NOMO-1 (cell line): ENCODE measurements at regions not wholly inside any gene's neighbourhood (a gene's known extent, or its start where the extent isn't known, plus 50 kb on each side); places are given as distances from the start of the nearest gene placed in this dataset.
"Not testable (repeated sequence)": the region's sequence is repeated elsewhere in the genome, so short reads cannot be mapped to it uniquely, and the experiment has no call there.

Experiments
- DNase-seq, 2 experiments: peaks; one replicate each; lab custom pipeline; 2025; ENCODE audit not compliant: unreplicated experiment in 2 of 2; lab: John Stamatoyannopoulos, UW

DNA sequence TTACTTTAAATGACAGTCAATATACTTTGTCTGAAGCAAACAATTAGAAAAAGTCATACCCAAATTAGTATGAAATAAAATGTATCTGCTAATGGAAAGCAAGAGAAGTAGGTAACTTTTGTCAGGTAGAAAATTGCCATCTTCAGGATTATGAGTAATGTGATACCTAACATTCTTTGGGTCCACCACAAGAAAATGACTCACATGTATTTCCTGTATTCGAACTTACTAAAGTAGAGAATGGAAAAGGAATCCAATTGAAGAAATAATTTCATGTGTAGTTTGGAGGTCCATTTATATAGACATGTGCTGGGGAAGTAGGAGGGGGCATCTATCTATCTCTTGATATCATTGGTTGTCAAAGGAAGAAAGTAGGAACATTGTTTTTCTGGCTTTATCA lies 636.2 kb upstream of the CHAC2 start:
- DNase-seq = no peak

DNA sequence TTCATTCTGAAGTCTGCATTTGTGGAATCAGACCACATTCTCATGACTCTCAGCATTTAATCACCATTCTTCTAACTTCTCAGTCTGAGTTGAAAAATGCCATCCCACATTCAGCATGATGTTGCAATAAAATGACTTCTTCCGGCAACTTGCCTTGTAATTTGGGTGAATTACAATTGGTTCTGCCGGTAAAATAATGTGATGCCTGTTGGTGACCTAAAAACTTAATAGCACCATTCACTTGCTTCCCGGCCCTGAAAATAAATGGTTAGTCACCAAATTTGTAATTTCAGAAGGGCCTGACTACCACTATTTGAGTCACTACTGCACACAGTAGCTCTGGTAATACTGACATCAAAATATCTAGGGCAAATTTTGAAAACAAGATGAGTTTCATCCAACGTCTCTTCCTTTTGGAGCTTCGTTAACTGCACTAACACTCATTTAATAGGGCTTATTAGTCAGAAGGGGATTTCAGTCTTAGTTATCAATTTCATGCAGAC lies 637.1 kb upstream of the CHAC2 start:
- no peak for DNase-seq

DNA sequence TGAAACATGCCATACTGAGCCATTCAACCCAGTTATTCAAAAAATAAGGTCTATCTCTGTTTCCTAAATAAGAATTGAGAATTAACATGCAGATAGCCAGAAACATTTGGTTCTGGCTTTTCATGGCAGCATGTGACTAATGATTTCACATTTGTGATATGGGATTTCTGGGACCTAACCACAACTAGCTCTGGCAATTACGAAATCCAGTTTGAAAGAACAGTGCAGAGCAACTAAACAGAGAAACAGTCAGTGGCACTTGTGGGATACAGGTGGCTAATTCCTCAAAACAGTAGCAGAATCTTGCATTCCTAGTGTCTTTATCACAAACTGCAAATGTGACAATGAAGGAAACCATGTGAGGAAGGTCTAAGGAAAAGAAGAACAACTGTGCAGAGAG lies 637.8 kb upstream of the CHAC2 start:
- DNase-seq = no peak

DNA sequence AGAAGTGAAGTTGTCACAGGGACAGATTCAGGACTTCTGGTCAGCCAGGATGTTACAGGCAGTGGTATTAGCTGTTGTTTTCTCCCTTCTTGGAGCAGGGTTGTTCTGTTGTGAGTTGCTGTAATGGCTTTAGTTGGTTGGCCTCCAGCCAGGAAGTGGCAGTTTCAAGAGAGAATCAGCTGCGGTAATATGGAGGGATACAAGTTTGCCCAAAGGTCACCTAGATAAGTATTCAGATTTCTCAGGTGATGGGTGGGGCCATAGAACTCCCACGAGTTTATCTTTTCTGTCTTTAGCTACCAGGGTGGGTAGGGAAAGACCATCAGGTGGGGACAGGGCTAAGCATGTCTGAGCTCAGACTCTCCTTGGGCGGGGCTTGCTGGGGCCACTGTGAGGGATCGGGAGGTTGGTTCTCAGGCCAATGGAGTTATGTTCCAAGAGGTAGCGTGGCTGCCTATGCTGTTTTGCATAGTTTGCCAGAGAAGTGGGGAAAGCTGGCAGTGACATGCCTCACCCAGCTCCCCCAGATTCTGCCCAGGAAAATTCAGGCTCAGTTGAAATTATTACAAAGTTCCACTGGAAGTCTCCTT lies 640.4 kb upstream of the CHAC2 start:
- DNase-seq = no peak

DNA sequence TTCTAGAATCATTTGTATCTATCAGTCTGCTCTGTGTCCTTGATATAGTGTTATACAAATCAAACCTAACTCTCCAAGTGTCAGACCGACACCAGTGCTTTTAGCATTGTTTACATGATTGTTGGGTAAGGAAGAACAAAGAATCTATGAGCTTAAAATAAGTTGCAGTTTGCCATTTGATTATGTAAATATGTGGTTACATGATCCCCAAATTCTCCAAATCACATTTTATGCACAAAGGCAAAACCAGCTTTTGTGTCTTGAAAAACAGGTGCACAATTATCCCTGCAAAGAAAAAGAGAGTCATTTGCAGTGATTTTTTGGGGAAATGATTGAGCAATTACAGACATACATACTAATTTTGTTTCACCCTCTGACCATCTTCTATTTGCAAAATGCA lies 652.6 kb upstream of the CHAC2 start:
- no peak for DNase-seq

DNA sequence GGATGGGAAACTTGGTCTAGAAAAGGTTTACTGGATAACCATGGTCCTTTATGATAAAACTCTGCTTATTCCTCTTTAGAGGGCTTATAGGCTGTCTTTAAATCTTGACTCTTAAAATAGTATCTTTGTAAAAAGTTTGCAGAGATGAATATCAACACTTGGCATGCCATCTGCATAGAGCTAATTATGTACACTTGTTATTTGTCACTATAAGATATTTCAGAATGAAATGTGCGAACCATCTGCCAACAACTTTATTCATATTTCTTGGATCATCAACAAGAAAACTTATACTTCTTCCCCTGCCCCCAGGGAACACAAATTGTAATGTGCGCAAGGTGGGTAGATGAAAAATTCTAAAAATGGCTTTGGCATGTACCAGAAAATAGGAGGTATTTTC lies 653.0 kb upstream of the CHAC2 start:
- DNase-seq = no peak

DNA sequence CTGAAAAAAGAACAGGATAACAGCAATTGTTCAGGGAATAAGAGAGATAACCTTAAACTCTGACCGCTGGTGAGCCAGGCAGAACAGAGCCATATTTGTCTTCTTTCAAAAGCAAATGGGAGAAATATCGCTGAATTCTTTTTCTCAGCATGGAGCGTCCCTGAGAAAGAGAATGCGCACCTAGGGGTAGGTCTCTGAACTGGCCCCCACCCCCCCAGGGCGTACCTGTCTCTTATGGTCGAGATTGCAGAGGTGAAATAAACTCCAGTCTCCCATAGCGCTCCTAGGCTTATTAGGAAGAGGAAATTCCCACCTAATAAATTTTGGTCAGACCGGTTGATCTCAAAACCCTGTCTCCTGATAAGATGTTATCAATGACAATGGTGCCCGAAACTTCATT lies 655.2 kb upstream of the CHAC2 start:
- not testable (repeated sequence) for DNase-seq

DNA sequence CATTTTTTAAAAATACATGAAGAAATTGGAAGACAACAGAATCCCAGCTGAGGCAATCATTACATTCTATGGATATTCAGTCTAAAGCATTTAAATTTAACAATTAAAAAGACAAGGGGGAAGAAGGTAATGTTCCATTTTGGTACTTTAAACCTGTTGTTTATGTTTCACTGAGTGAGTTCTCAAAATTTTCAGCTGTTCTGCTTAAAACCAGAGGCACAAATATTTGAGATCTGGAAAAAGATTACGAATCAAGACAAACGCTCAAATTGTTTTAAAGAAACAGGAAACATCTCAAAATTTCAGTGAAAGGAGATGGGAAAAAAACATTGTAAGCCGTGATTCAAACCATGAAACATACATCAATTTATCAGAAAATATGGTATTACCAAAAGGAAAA lies 656.2 kb upstream of the CHAC2 start:
- DNase-seq = no peak

DNA sequence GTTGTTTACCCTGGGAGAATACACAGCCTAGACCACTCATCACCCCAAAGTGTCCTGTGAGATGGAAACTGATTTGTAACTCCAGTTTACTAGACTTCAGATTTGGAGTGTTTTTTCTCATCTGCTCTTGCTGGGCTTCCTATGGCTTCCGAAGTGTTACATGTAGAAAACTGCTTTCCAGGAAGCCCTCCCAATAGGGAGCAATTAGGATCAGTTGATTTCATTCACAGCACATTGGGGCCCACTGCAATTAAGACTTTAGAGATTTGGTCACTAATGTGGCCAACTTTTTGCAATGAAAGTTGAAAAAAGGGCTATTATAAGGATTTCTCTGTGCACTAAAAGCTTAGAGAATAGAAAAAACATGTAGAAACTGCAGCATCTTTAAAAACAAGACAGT lies 656.6 kb upstream of the CHAC2 start:
- no peak for DNase-seq

DNA sequence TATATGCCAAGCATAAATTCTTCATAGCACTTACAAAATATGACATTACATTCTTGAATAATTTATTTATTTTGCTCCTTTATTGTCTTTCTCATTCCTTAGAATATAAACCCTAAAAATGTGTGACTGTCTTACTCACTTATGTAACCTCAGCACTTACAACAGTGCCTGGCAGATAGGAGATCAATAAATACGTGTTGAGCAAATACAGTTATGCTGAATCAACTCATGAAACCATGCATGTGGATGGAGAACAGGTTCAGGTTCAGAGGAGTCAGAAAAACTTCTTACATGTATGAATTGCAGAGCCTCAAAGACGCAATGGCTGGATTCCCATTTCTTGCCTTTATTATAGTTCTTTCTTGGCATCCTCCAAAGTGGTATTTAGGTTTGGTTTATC lies 659.4 kb upstream of the CHAC2 start:
- no peak for DNase-seq

DNA sequence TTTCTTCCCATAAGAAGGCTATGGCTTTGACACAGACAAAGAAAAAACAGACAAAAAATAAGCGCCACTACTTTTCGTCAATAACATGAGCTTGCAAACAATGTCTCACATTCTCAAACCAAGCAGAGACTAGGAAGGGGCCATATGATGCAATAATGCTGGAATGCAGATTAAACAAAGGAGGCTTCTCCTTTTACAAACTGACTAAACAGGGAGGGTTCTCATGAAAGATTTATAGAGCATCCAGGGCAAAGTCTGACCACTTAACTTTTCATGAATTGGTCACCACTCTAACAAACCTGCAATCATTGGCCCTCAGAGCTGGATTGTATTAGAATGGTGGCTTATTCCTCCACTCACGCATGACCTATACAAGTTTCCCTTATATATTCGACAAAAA lies 663.3 kb upstream of the CHAC2 start:
- no peak for DNase-seq

DNA sequence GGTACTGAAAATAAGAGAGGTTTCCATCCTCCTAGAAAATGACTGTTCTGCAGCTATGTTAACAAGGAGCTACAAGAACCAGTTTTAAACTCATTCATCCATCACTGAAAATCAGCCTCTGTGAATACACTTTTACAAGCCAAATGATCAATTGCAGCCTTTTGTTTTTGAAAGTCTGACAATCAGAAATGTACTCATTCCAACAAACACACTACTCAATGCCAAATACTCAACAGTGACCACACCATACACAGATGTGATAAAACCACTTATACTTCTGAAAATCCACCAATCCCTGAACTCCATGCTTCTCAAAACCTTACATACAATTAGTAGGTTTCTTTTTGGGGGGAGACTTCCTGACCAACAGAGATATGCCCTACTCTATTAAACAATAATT lies 663.9 kb upstream of the CHAC2 start:
- DNase-seq = no peak

DNA sequence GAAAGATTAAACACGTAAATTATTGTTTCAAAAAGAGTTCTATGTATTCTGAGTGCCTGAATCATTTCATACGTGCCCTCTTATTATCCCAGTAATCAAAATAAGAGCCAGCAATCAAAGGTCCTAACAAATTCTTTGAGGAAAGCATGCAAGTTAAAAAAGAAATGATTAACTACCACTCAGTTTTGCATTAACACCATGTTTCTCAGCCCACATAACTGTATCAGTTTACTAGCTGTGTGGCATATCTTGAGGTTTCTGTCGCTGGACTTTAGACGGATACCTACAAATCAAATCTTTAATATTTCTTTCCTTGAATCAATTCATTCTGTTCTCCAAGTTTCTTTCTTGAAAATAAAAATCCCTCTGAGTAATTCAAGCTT lies 668.9 kb upstream of the CHAC2 start:
- no peak for DNase-seq

DNA sequence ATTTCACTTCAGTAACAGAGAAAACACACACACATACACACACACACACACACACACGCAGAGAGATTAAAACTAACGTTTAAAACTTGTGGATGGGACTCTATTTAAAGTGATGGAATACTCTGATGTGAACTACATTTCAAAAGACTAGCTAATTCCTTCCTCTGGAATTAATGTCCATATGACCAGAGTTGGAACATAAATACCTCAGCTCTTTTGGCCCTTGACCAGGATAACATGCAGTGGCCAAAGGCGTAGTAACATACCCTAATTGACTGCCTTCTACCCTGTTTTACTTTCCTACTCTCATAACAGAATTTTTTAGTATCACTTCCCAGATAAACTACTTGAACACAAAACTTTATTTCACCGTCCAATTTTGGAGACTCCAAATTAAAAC lies 671.3 kb upstream of the CHAC2 start:
- no peak for DNase-seq

DNA sequence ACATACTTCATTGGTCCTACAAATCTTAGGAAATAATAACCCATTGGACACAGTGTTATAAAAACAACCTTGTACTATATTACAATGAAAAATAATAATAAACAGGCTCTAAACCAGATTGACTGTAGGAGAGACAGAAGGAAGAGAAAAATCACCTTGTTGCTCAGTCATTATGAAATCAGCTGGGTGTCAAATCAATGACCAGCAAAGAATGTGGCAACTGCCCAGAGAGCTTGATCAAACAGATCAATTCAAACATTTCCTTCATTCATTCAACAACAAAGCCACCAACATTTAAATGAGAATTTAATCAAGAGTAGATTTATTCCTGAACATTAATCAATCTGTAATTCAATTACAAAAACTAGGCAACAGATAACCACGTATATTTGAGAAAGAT lies 671.9 kb upstream of the CHAC2 start:
- no peak for DNase-seq

DNA sequence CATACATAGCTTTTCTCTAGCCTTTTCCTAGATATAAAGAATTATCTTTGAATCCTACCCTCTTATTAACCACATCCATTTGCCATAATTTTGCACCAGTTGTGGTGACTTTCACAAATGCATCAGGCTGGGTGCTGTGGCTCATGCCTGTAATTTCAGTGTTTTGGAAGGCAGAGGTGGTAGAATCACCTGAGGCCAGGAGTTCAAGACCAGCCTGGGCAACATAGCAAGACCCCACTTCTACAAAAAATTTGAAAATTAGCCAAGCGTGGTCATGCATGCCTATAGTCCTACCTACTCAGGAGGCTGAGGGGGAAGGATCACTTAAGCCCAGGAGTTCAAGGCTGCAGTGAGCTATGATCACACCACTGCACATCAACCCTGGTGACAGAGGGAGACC lies 672.4 kb upstream of the CHAC2 start:
- no peak for DNase-seq

DNA sequence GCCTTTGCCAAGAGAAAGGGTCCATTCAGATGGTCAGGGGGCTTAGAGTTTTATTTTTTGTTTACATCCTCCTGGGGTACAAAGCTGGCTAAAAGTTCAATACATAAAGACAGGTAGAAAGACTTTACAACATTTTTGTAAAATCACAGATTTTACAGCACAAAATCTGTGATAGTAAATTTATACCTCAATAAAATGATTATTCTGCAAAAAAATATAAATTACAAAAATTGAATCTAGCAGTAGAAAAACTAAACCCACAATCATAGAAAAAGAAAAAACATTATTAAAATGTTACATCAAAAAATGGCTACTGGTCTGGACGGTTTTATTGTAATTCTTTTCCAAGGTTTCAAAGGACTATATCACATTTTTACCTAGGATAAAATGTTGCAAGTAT lies 674.2 kb upstream of the CHAC2 start:
- DNase-seq = no peak

DNA sequence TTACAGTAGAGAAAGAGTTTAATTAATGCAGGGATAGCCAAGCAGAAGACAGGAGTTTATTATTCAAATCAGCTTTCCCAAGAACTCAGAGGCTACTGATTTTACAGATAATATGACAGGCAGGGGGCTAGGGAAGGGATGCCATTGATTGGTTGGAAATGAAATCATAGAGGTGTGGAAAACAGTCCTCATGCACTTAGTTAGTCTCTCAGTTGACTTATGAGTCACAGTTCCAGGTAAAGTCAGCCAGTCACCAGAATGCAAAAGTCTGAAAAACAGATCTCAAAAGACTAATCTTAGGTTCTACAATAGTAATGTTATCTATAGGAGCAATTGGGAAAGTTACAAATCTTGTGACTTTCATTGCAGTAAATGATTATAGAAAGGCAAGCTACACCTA lies 676.4 kb upstream of the CHAC2 start:
- no peak for DNase-seq

DNA sequence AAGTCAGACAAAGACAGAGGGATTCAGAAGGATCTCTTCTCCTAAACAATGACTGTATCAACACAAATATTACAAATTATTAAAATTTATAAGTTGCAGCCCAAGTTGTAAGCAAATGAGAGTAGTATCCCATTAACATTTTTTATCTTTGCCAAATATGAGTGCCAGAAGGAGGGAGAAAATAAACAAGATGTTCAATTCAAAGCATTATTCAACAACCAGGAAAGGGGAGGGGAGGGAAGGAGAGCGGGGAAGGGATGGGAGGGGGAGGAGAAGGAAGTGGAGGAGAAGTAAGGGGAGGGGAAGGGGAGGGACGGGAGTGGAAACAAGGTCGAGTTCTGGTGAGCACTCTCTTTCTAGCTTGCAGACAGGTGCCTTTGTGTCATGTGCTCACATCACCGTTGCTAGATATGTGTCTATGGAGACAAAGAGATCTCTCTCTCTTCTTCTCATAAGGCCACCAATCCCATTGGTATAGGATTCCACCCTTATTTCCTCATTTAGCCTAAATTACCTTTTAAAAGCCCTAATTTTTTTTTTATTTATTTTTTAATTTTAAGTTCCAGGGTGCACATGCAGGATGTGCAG lies 679.6 kb upstream of the CHAC2 start:
- no peak for DNase-seq

DNA sequence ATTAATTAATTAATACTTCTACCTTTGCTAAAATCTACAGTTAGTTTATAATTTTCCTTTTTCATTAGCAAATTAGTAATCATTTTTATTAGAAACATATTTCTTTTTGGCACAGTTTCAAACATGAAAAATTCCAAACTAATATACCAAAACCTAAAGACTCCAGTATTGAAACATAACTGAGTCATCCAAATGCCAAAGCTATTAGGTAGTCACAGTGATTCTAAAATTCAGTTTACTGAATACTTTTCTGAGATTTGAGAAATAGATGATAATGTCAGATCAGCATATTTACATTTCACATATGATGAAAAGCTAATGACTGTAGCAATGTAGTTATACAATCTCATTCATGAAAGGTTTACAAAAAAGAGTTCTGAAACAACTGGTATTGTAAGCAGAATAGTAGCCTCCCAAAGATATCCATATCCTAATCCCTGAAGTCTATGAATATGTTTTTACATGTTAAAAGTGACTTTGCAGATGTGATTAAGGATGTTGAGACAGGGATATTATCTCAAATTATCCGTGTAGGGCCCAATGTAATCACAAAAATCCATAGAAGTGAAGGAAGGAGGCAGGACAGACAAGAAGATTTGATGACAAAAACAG lies 680.2 kb upstream of the CHAC2 start:
- no peak for DNase-seq

DNA sequence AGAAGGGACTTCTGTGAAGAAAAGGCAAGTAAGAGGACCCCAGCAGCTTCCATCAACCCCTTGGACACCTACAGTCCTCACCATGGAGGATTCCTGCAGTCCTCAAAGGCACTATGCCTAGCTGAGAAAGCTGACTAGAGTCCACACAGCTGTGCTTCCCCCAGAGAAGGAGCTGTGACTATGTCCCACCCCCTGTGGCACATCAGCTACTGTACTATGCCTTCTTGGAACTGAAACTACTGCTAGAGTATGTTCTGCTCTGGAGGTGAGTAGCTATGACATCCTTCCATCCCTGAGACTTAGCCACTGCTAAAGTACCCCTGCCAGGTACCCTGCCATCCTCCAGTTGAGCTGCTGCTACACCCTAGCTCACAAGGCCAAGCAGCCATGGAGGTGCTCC lies 690.2 kb upstream of the CHAC2 start:
- DNase-seq = no peak

DNA sequence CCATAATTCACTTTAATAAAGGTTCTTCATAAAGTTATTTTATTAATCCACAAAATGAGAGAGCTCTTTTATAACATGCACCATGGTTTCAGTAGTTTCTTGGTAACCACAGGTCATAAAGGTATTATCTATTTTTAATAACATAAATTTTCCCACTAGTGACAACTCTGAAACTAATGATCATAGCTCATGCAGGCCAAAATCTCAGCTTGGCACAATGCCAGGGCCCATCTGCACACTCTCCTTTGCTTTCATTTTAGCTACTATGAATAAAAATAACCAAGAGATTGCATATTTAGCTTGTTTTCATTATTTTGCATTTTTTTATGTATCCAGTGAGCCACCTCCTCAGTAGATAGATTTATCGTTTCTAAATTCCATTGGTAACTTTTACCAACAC lies 691.8 kb upstream of the CHAC2 start:
- no peak for DNase-seq

DNA sequence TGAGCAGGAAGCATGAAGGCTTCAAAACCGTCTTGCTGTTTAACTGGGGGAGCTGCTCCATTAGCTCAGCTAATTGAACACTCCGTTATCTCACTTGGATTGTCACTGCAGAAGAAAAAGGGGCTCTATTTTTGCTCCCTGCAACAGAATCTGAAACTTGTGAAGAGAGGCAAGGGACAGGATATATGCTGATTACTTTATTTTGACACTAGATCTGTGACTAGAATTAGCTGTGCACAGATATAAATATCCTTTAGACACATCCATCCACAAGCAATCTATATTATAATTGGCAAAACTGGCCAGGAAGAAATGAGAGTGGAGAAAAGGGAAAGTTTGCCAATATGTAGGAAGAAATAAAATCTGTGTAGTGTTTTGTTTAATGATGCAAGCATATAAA lies 700.1 kb upstream of the CHAC2 start:
- DNase-seq = no peak
